Panc1 (cell line): ENCODE measurements at regions not wholly inside any gene's neighbourhood (a gene's known extent, or its start where the extent isn't known, plus 50 kb on each side); places are given as distances from the start of the nearest gene placed in this dataset.

ENCODE experiments used
- ATAC-seq: fragments of 200-7000 bp; cut with Tn5 transposase; 2 replicates; pipeline ENCODE4 v1.9.1; 2020; ENCODE audit warnings: mild to moderate bottlenecking, moderate library complexity
- BruUV-seq: library from RNA; stranded (reverse); fragments of 400-500 nt; replicated peaks from 2 replicates; lab custom pipeline; 2021; lab: Mats Ljungman, UMichigan
- CTCF ChIA-PET: fragments of 300-600 bp; sonication (Branson Sonifier 250); formaldehyde crosslinking; loops from one replicate; lab custom pipeline; 2022; ENCODE audit warnings: antibody characterized with exemption; lab: Charles Lee
- POLR2A ChIA-PET: fragments of 300-600 bp; sonication (Branson Sonifier 250); formaldehyde crosslinking; loops from one replicate; lab custom pipeline; 2022; ENCODE audit warnings: antibody characterized with exemption; lab: Charles Lee
- DNase-seq: peaks from one replicate; pipeline ENCODE4 v3.0.0-alpha.2; 2010; ENCODE audit warnings: low read depth, low spot score
- H3K27ac ChIP-seq: 2 replicates; pipeline ENCODE4 v1.5.1; 2011; ENCODE audit warnings: mild to moderate bottlenecking, low read length, inconsistent platforms
- H3K27me3 ChIP-seq: fragments of 200-500 bp; sonication (Bioruptor generic); 2 replicates; pipeline ENCODE4 v1.6.0; 2014; ENCODE audit warnings: low read length, inconsistent platforms; ENCODE audit not compliant: control insufficient read depth, insufficient read depth
- H3K36me3 ChIP-seq: fragments of 200-500 bp; sonication (Bioruptor generic); 2 replicates; pipeline ENCODE4 v1.5.1; 2014; ENCODE audit warnings: inconsistent platforms, mild to moderate bottlenecking, low read length, moderate library complexity; ENCODE audit not compliant: control insufficient read depth, insufficient read depth
- H3K4me1 ChIP-seq: 2 replicates; pipeline ENCODE4 v1.5.1; 2011; ENCODE audit warnings: inconsistent platforms, mild to moderate bottlenecking, low read length, moderate library complexity; ENCODE audit not compliant: control insufficient read depth, insufficient read depth
- H3K4me3 ChIP-seq, 2 experiments: 2 replicates each; pipeline ENCODE4 v1.5.1; 2011 to 2012; ENCODE audit warnings: low read depth in 2 of 2, low read length in 2 of 2, mild to moderate bottlenecking in 2 of 2, inconsistent platforms in 1 of 2, moderate library complexity in 1 of 2
- H3K9me3 ChIP-seq: fragments of 200-500 bp; sonication (Bioruptor generic); 2 replicates; pipeline ENCODE4 v1.5.1; 2014; ENCODE audit warnings: low read depth, mild to moderate bottlenecking, inconsistent platforms, low read length, moderate library complexity; ENCODE audit not compliant: control insufficient read depth, insufficient read depth
- CTCF ChIP-seq: fragments of 450-650 bp; IDR thresholded peaks from 2 replicates; pipeline ENCODE4 v1.5.1; 2017; ENCODE audit warnings: mild to moderate bottlenecking
- POLR2AphosphoS5 ChIP-seq: IDR thresholded peaks from 2 replicates; pipeline ENCODE4 v1.6.1; 2012; ENCODE audit warnings: mild to moderate bottlenecking, low read depth, low read length, moderate library complexity
- REST ChIP-seq, 2 experiments: IDR thresholded peaks; 2 replicates each; pipeline ENCODE4 v1.6.1; 2011 to 2012; ENCODE audit warnings: low read depth in 2 of 2, control low read depth in 1 of 2, low read length in 1 of 2, mild to moderate bottlenecking in 1 of 2, moderate library complexity in 1 of 2; ENCODE audit not compliant: insufficient read depth in 1 of 2
- SIN3A ChIP-seq: IDR thresholded peaks from 2 replicates; pipeline ENCODE4 v1.6.1; 2012; ENCODE audit warnings: low read depth, mild to moderate bottlenecking, low read length, moderate library complexity, borderline replicate concordance; ENCODE audit not compliant: insufficient read depth
- TCF7L2 ChIP-seq: IDR thresholded peaks from 2 replicates; pipeline ENCODE4 v1.6.1; 2011; ENCODE audit warnings: mild to moderate bottlenecking, low read depth, low read length, inconsistent platforms
- in situ Hi-C: cut with HindIII; loops from 2 replicates; pipeline ENCODE4 v1.10.0; 2016; ENCODE audit warnings: low sequenced_read_pairs, low pct_unique_long_range_greater_than_20kb
- intact Hi-C: fragments of 100-400 bp; cut with micrococcal nuclease; formaldehyde crosslinking; loops from one replicate; pipeline ENCODE4 v1.10.0; 2022; ENCODE audit not compliant: unreplicated experiment

DNA sequence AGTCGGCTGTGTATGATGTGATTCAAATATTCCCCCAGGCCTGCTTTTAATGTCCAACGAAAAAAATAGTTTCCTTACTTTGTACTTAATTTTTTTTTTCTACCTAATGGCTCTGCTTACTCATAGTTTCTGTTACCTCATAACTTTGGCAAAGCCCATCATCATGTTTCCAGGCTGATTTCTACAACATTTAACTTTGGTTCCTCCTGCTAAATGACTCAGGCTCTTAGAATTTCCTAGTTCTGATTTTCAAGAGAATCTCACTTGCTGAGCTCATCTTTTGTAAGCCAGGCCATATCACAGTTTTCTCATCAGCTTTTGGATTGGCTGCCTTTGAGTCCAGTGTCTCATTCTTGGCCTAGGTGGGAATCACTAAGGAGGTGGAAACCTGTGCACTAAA, 323.1 kb downstream of the HDGFL1 start:
- intact Hi-C loops (no loop called here), in situ Hi-C loops (no loop called here)
- ChIA-PET POLR2A (no interaction called here), CTCF (no interaction called here)
- Histone ChIP-seq H3K27ac (no peak overlapping the region), H3K36me3 (no peaks in the 10 kb centered on the region), H3K4me3 (no peak overlapping the region), H3K9me3 (no peaks in the 10 kb centered on the region), H3K27me3 (no peaks in the 10 kb centered on the region), H3K4me1 (no peaks in the 10 kb centered on the region; the same call in 1 of the 2 replicates)
- no TSS peak for BruUV-seq
- ATAC-seq (no peak), DNase-seq (no peak)
- no peak for TF ChIP-seq REST (IDR thresholded peaks at IDR 0.05; ENCODE audit: insufficient read depth in 1 of 2, low read depth in 2 of 2, low read length in 1 of 2)

DNA sequence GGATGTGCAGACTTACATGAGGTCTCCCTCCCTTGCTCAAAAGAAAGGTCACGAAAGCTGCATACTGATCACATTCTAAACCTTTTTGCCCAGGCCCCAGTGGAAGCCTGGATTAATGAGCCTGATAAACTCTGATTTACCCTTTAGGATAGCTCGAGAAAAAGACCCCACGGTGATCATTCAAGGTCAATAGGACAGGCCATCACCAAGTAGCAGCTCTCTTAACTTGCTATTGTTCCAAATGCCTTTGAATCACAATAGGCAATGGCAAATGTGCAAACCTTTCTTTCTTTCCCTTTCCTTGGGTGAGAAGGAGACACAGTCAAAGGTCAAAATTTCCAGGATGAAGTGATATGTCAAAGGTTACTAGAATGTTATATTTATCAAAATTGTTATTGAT, 327.3 kb downstream of the HDGFL1 start:
- Histone ChIP-seq H3K4me1 (no peaks in the 10 kb centered on the region), H3K27me3 (no peaks in the 10 kb centered on the region), H3K36me3 (no peaks in the 10 kb centered on the region), H3K4me3 (no peak overlapping the region), H3K9me3 (no peaks in the 10 kb centered on the region), H3K27ac (no peak overlapping the region)
- no TSS peak for BruUV-seq
- CTCF ChIA-PET, result no interaction called here
- DNase-seq (no peak), ATAC-seq (no peak)
- in situ Hi-C loops (no loop called here), intact Hi-C loops (no loop called here)
- POLR2A ChIA-PET, result no interaction called here
- TF ChIP-seq TCF7L2 (no peak), POLR2AphosphoS5 (no peak), SIN3A (no peak), REST (IDR thresholded peaks at IDR 0.05; ENCODE audit: insufficient read depth in 1 of 2, low read depth in 2 of 2, low read length in 1 of 2) (no peak), CTCF (no peak)
